ENCODE measurements at regions not wholly inside any gene's neighbourhood (a gene's known extent, or its start where the extent isn't known, plus 50 kb on each side); places are given as distances from the start of the nearest gene placed in this dataset.

DNA sequence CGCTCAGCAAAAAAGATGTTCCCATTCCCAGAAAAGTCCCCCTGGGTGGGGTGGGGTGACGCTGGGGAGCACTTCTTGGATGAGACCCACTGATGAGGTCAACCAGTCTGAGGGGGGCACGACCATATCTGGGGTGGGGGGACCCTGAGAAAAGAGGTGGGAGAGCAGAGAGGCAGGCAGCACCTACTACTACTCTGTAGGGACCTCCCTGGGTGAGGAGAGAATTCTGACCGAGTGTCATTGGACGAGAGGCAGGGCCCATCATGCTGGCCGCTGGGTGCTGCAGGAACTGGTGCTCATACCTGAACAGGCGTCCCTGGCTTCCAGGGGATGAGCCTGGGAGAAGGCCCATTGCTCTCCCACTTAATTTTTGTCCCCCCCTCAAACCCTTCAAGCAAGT, 158.8 kb downstream of the KLF13 start:
- no peaks in the 10 kb centered on the region for H3K36me3 Mint-ChIP-seq (ENCODE audit: insufficient read depth, unreplicated experiment)
- intact Hi-C loops (cut with micrococcal nuclease; ENCODE audit: unreplicated experiment): no loop called here
- BruUV-seq (replicated peaks): no TSS peak

DNA sequence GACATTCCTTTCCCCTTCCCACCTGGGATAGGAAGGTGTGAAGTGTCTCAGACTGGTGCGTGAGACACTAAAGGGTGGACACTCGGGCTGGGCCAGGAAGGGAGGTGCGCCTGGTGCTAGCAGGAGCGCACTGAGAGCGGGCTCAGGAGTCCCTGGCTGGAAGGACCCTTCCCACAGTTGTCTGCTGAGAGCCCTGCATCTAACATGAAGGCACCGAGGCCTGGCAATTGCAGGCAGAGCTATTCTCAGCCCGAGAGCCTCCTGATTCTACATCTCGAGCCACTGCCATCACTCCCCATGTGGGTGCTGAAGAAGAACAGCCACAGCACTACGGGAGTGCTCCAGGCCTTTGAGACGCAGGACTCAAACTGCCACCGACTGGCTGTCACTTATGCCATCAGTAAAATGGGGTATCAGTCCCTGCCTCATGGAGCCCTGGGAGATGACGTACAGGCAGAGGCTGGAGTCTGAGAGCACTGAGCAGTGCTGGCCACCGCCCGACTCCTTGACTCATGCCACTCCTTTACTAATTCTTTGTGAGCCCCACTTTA, 159.4 kb downstream of the KLF13 start:
- Mint-ChIP-seq H3K4me1 (ENCODE audit: low read depth, unreplicated experiment) (no peaks in the 10 kb centered on the region), H3K9me3 (ENCODE audit: low read depth, unreplicated experiment) (no peaks in the 10 kb centered on the region), H3K4me3 (ENCODE audit: low read depth, unreplicated experiment) (no peak overlapping the region), H3K27ac (ENCODE audit: unreplicated experiment) (no peak overlapping the region), H3K27me3 (ENCODE audit: unreplicated experiment) (no peaks in the 10 kb centered on the region), H3K36me3 (ENCODE audit: insufficient read depth, unreplicated experiment) (no peaks in the 10 kb centered on the region)
- CTCF ChIA-PET: no interaction called here
- BruUV-seq (replicated peaks): no TSS peak
- intact Hi-C loops (cut with micrococcal nuclease; ENCODE audit: unreplicated experiment): no loop called here
- TF ChIP-seq, protein P1, sequence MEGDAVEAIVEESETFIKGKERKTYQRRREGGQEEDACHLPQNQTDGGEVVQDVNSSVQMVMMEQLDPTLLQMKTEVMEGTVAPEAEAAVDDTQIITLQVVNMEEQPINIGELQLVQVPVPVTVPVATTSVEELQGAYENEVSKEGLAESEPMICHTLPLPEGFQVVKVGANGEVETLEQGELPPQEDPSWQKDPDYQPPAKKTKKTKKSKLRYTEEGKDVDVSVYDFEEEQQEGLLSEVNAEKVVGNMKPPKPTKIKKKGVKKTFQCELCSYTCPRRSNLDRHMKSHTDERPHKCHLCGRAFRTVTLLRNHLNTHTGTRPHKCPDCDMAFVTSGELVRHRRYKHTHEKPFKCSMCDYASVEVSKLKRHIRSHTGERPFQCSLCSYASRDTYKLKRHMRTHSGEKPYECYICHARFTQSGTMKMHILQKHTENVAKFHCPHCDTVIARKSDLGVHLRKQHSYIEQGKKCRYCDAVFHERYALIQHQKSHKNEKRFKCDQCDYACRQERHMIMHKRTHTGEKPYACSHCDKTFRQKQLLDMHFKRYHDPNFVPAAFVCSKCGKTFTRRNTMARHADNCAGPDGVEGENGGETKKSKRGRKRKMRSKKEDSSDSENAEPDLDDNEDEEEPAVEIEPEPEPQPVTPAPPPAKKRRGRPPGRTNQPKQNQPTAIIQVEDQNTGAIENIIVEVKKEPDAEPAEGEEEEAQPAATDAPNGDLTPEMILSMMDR (IDR thresholded peaks at IDR 0.05; ENCODE audit: unreplicated experiment): no peak
- DNase-seq: no peak

More for the DNA sequence above, 158.8 kb downstream of the KLF13 start:
- TF ChIP-seq, protein P1 (IDR thresholded peaks at IDR 0.05; ENCODE audit: unreplicated experiment): no peak
- CTCF ChIA-PET: no interaction called here
- H3K4me3 Mint-ChIP-seq (ENCODE audit: low read depth, unreplicated experiment): no peak overlapping the region
- no peaks in the 10 kb centered on the region for H3K4me1 Mint-ChIP-seq (ENCODE audit: low read depth, unreplicated experiment)
- no peak for DNase-seq
- H3K27ac Mint-ChIP-seq (ENCODE audit: unreplicated experiment): no peak overlapping the region
- H3K9me3 Mint-ChIP-seq (ENCODE audit: low read depth, unreplicated experiment): no peaks in the 10 kb centered on the region
- no peaks in the 10 kb centered on the region for H3K27me3 Mint-ChIP-seq (ENCODE audit: unreplicated experiment)

DNA sequence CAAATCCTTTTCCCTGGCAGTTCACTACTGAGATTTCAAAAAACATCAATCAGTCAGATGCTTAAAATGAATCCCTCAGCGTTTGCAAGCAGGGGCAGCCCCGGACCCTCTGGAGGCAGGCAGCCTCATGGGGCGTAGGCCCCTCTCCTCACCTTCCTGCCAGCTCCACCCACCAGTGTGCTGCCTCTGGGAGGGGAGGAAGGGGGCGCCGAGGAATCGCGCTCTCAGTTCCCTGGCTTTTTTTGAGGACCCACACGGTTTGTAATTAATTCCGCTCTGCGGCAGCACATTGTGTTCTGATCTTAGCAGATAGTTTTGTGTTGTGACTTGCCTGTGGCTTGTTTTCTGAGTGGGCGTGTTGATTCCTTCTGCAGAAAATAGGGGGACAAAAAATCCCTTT, 159.9 kb downstream of the KLF13 start:
- H3K36me3 Mint-ChIP-seq (ENCODE audit: insufficient read depth, unreplicated experiment): no peaks in the 10 kb centered on the region
- BruUV-seq (replicated peaks): no TSS peak
- H3K4me1 Mint-ChIP-seq (ENCODE audit: low read depth, unreplicated experiment): no peaks in the 10 kb centered on the region
- no peak overlapping the region for H3K27ac Mint-ChIP-seq (ENCODE audit: unreplicated experiment)
- intact Hi-C loops (cut with micrococcal nuclease; ENCODE audit: unreplicated experiment): no loop called here
- no peak for DNase-seq
- no peaks in the 10 kb centered on the region for H3K9me3 Mint-ChIP-seq (ENCODE audit: low read depth, unreplicated experiment)
- H3K4me3 Mint-ChIP-seq (ENCODE audit: low read depth, unreplicated experiment): no peak overlapping the region
- TF ChIP-seq, protein P1 (IDR thresholded peaks at IDR 0.05; ENCODE audit: unreplicated experiment): no peak
- CTCF ChIA-PET: no interaction called here
- no peaks in the 10 kb centered on the region for H3K27me3 Mint-ChIP-seq (ENCODE audit: unreplicated experiment)

DNA sequence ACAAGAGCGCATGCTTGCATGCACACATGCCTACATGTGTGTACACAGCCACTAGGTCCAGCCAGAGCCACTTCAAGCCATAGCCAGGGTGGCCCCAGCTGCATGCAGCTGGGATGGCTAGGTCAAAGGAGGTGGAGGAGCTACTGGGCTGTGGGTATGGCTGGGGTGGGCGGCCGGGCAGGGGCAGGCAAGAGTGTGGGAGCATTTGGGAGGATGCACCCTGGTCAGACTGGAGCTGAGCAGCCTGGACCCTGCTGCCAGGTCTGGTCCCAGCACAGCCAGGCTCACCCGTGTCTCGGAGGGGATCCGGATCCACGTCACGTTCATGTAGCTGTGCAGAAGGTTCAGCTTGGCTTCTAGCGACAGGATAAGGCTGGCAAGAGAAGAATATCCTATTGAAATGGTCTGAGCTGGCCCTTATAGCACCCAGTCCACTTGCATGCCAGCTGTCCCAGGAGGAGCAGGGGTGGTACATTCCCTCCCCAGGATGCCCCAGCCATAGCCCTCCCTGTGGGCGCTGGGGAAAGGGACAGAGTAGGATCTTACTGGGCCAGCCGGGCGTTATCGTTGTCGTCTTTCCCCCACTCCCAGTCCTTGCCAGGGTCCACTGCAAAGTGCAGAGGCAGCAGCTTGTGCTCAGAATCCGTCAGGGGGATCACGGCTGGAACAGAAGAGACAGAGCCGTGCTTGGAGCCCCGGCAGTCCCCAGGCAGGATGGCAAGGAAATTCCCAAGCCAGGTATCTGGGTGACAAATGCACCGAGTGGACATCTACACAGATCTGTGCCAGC, 160.5 kb downstream of the KLF13 start:
- no TSS peak for BruUV-seq (replicated peaks)
- Mint-ChIP-seq H3K27ac (ENCODE audit: unreplicated experiment) (no peak overlapping the region), H3K36me3 (ENCODE audit: insufficient read depth, unreplicated experiment) (no peaks in the 10 kb centered on the region), H3K4me1 (ENCODE audit: low read depth, unreplicated experiment) (no peaks in the 10 kb centered on the region), H3K4me3 (ENCODE audit: low read depth, unreplicated experiment) (no peak overlapping the region), H3K9me3 (ENCODE audit: low read depth, unreplicated experiment) (no peaks in the 10 kb centered on the region), H3K27me3 (ENCODE audit: unreplicated experiment) (no peaks in the 10 kb centered on the region)
- TF ChIP-seq, protein P1 (IDR thresholded peaks at IDR 0.05; ENCODE audit: unreplicated experiment): no peak
- CTCF ChIA-PET: interaction anchor here (1.2 to 1.9 kb wide), 3 partner anchors 272 to 287 kb away, joined by 3 to 12 read pairs (median 4); no protein-coding TSS in a partner anchor
- intact Hi-C loops (cut with micrococcal nuclease; ENCODE audit: unreplicated experiment): no loop called here
- DNase-seq: no peak

Measured in Calu3 (cell line).